Right cardiac atrium (tissue), 5 donors: ENCODE measurements at regions not wholly inside any gene's neighbourhood (a gene's known extent, or its start where the extent isn't known, plus 50 kb on each side); places are given as distances from the start of the nearest gene placed in this dataset.

Experiments used
- ATAC-seq, 2 donors: fragments of 200-7000 bp; cut with Tn5 transposase; one replicate each; pipeline versions ENCODE4 v1.8.0 to v1.9.1; 2020; ENCODE audit warnings: moderate library complexity in 2 of 2, mild to moderate bottlenecking in 1 of 2
- DNase-seq, 3 donors: peaks; one replicate each; pipeline ENCODE4 v3.0.0-alpha.2; 2020
- H3K27ac ChIP-seq: one replicate; pipeline ENCODE4 v1.5.1; 2013; ENCODE audit warnings: mild to moderate bottlenecking, low read length, control low read depth, moderate library complexity
- H3K27me3 ChIP-seq: one replicate; pipeline ENCODE4 v1.6.1; 2013; ENCODE audit not compliant: control insufficient read depth, insufficient read depth
- H3K4me1 ChIP-seq: one replicate; pipeline ENCODE4 v1.6.1; 2013; ENCODE audit warnings: low read length; ENCODE audit not compliant: control insufficient read depth, insufficient read depth
- H3K4me3 ChIP-seq: one replicate; pipeline ENCODE4 v1.5.1; 2013; ENCODE audit warnings: low read length, control low read depth
- H3K9me3 ChIP-seq: one replicate; pipeline ENCODE4 v1.6.1; 2013; ENCODE audit warnings: low read length; ENCODE audit not compliant: control insufficient read depth
- WGBS: extraction: QIAGEN DNeasy Blood & Tissue Kit; methylation state at CpG from one replicate; pipeline ENCODE4 v1.1.7; 2013; 5-methylcytosine and 5-hydroxymethylcytosine counted together
- intact Hi-C, 4 donors: fragments of 100-400 bp; cut with DNase I; formaldehyde crosslinking; loops; one replicate each; pipeline versions ENCODE4 v1.11.0 to v1.14.0; 2022 to 2023
- donor health status: healthy with polysubstance abuse.
- donor health status: DM: no; HTN: yes; CAD: no.
- donor health status: DM: no; HTN: no; CAD: no.
- donor health status: DM: no; HTN: yes; CAD: no; lungs with severe emphysema.
- donor health status: DM: yes; HTN: yes; CAD: no.

DNA sequence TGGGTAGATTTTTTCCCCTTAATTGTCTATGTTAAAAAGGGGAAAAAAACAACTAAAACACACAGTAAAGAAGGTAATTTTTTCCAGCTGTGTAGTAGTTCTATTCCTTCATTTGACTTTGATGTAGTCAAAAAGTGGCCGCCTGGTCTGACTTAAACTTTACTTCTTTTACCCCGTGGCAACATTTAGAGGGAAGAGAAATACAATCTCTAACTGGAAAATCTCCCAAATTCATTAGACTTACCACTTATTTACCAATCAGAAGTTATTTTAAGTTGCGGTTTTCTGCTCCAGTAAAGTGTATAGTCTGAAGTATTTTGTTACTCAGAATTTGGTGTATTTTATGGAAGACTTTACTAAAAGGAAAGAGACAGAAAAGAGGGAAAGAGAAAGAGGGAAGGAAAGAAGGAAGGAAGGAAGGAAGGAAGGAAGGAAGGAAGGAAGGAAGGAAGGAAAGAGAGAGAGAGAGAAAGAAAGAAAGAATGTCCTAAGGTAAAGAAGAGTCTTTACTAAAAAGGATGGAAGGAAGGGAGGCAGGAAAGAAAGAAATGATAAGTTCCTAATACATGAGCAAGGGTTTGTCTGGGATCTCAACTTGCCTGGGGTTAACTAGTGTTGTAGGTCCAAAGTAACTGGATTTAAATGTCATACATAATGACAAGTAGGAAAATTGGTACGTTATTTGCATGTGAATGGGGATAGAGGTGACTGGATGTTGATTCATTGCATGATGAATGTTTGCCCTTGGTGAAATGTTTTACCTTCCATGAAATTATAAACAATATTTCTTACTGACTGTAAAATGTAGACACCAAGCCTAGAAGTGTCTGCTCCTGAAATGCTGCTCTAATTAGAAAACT is 135.1 kb downstream of the SAMD5 start:
- DNase-seq, result no peak
- WGBS, result 89% methylated on average over 4 of the region's 4 CpGs
- ATAC-seq, result no peak
- Histone ChIP-seq H3K4me1 (no peaks in the 10 kb centered on the region), H3K27ac (no peak overlapping the region), H3K27me3 (no peaks in the 10 kb centered on the region), H3K9me3 (no peaks in the 10 kb centered on the region), H3K4me3 (no peak overlapping the region)
- intact Hi-C loops, result loop anchor here in 1 of 4 donors (10.0 kb wide), 1 partner anchor 129 kb away; no protein-coding TSS in a partner anchor

DNA sequence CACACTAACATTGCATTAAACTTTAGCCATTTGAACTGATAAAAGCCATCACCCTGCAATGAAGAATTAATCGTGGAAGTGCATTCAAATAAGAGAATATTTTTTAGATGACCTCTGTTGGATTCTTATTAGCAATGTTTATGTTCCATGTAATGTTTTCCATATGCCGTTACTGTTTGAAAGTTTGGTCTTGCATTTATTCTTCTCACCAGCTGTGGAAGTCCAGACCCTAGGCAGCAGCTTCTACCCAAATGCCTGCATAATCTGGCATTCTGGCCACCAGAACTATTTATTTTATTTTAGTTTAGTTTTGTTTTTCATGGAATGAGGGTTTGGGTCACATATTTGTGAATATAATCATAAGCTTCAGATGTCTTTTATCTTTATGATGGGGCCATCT is 140.4 kb downstream of the SAMD5 start:
- H3K9me3 ChIP-seq, result no peaks in the 10 kb centered on the region
- DNase-seq, result no peak
- H3K27ac ChIP-seq, result no peak overlapping the region
- intact Hi-C loops, result loop anchor here in 1 of 4 donors (10.0 kb wide), 1 partner anchor 134 kb away; no protein-coding TSS in a partner anchor
- H3K4me3 ChIP-seq, result no peak overlapping the region
- 62% methylated on average over 2 of the region's 2 CpGs for WGBS
- peaks cover 5% of the 10 kb centered on the region for H3K4me1 ChIP-seq
- ATAC-seq, result no peak
- no peaks in the 10 kb centered on the region for H3K27me3 ChIP-seq

DNA sequence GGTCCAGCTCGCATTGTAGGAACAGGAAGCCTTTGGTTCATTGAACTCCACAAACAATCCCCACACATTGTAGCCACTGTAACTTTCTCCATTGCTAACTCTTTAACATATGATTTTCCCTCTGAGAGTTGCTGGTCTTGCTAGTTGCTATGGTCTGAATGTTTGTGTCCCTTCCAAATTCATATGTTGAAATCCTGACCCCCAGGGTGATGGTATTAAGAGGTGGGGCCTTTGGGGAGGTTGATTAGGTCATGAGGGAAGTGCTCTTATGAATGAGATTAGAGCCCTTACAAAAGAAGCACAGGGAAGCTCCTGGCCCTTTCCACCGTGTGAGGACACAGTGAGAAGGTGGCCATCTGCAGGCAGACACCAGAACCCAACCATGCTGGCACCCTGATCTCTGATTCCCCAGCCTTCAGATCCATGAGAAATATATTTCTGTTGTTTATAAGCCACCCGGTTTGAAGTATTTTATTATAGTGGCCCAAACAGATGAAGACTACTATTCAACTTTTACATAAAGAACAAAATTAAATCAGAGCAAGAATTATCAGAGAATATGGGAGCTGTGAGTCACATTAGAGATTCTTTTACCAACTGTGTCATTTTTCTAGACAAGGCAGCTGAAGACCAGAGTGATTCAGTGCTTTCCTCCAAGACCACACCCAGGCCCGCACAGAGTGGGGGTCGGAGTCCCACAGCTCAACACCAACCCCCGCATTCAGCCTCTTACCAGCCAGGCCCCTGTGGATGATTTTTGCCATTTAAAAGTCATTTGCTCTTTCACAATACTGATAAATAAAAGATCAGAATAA is 143.0 kb downstream of the SAMD5 start:
- Histone ChIP-seq H3K27ac (no peak overlapping the region), H3K4me1 (peaks cover 5% of the 10 kb centered on the region), H3K4me3 (no peak overlapping the region), H3K27me3 (no peaks in the 10 kb centered on the region), H3K9me3 (no peaks in the 10 kb centered on the region)
- ATAC-seq (peak; percentile 94 to 96), DNase-seq (peak; percentile 40 to 53 (median 48))
- 50% methylated on average over 6 of the region's 6 CpGs for WGBS
- intact Hi-C loops, result loop anchor here in 2 of 4 donors (2.0 to 5.0 kb wide), 2 partner anchors 144 to 145 kb away; partner anchors contain the start of gene SAMD5 (in 1 of the 2)

DNA sequence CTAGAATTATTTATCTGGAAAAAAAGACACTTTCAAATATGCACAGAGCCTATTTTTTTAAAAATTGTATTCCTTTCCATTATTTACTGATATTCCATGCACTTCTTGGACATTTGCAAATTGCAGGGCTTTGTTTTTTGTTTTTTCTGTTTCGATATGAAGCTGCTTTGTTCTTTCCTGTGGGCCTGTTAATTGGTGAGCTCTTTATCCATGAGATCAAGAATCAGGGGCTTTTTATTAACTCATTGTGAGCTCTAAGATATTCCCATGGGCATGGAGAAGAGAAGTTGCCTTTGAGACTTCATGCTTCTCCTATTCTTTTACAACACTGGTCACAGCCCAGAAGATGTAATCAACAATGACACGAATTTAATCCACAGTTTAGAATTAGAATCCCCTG is 145.1 kb downstream of the SAMD5 start:
- H3K27me3 ChIP-seq, result no peaks in the 10 kb centered on the region
- intact Hi-C loops, result loop anchor here in 1 of 4 donors (5.0 kb wide), 1 partner anchor 146 kb away; the partner anchor contains the start of gene SAMD5
- no peaks in the 10 kb centered on the region for H3K9me3 ChIP-seq
- H3K27ac ChIP-seq, result no peak overlapping the region
- peaks cover 5% of the 10 kb centered on the region for H3K4me1 ChIP-seq
- H3K4me3 ChIP-seq, result no peak overlapping the region
- WGBS, result 65% methylated on average over 2 of the region's 2 CpGs
- ATAC-seq (no peak), DNase-seq (no peak)

DNA sequence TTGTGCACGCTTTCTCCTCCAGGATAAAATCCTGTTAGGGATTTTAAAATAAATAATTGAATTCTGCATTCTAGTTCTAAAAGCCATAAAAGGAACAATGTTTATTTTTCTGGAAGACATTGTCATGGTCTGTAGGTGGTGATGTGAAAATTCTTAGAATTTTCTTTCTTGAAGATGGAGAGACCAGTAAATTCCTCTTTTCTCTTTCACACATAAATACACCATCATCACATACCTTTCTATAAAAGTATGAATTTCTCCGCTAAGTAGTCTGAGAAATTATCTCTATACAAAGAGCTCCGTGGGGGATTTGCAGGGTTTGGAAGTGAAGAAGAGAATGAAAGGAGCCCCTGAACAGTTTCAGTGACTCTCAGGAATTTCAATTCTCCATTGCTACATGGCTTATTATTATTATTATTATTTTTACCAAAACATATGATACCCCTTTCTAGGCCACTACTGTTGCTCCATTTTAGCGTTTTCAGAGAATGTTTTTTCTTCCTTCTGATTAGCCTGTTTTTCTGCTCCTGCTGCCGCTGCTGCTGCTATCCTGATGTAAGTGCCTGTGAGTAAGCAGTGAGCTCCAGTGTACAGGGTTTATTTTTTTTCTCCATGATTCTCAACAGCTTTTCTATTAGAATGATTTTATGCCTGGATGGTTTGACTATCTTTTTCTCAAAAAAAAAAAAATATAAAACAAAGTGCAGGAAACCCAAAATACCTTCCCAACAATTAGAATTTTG is 145.8 kb downstream of the SAMD5 start:
- Histone ChIP-seq H3K27ac (no peak overlapping the region), H3K4me3 (no peak overlapping the region), H3K27me3 (no peaks in the 10 kb centered on the region), H3K4me1 (peaks cover 5% of the 10 kb centered on the region), H3K9me3 (no peaks in the 10 kb centered on the region)
- ATAC-seq, result no peak
- 64% methylated on average over 5 of the region's 5 CpGs for WGBS
- no peak for DNase-seq
- intact Hi-C loops, result loop anchor here in 1 of 4 donors (5.0 kb wide), 1 partner anchor 147 kb away; the partner anchor contains the start of gene SAMD5

DNA sequence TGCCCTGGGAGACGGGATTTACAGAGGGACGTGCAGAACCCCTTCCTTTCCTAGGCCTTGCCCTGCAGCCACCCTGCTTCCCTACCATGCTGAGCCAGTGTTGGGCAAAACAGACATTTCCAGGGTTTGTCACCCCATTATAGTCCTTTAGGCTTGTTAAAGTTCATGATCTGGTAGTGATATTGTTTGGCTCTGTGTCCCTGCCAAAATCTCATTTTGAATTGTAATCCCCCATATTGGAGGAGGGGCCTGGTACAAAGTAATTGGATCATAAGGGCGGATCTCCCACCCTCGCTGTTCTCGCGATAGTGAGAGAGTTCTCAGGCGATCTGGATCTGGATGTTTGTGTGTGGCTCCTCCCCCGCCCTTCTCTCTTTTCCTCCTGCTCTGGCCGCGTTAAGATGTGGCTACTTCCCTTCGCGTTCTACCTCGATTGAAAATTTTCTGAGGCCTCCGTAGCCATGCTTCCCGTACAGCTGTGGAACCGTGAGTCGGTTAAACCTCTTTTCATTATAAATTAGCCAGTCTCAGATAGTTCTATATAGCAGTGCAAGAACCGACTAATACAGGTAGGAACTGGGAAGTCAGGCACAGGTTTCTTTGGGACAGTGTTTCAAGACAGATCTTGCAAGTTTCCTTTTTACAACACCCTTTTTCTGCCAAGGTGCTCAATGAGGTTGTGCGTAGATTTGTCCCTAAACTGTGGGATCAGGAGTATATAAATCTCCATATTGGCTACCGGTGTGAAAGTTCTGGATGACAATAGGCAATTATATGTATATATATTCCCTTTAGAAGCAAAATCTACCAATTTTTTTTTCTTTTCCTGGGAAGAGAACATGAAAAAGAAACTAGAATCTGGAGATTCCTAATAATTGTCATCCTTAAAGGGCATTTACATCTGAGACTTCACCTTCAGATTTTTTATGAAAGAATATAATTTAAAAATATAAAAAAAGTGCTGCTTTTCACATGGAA is 152.1 kb downstream of the SAMD5 start:
- intact Hi-C loops, result no loop called here
- Histone ChIP-seq H3K4me3 (no peak overlapping the region), H3K27ac (no peak overlapping the region), H3K4me1 (no peaks in the 10 kb centered on the region), H3K9me3 (no peaks in the 10 kb centered on the region), H3K27me3 (no peaks in the 10 kb centered on the region)
- DNase-seq (no peak), ATAC-seq (no peak)
- WGBS, result 94% methylated on average over 20 of the region's 20 CpGs

DNA sequence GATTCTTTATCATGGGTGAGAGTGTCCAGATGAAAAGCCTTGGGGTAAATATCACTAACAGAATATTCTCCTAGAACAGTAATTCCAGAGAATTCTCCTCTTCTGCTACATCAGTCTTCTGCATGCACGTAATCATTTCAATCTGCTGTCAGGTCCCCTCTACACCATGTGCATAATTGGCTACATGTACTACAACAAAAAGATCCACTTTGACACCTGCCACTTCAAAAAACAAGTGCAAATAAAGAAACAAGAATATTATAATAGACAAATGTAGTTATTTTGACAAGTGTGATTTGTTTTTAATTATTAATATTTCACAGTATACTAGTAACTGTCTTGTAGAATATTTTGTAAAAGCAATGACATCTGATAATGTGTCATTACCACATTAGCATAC is 154.2 kb downstream of the SAMD5 start:
- Histone ChIP-seq H3K4me1 (no peaks in the 10 kb centered on the region), H3K27me3 (no peaks in the 10 kb centered on the region), H3K4me3 (no peak overlapping the region), H3K9me3 (no peaks in the 10 kb centered on the region), H3K27ac (no peak overlapping the region)
- no peak for DNase-seq
- intact Hi-C loops, result no loop called here
- ATAC-seq, result no peak
- 94% methylated on average over 1 of the region's 1 CpG for WGBS

DNA sequence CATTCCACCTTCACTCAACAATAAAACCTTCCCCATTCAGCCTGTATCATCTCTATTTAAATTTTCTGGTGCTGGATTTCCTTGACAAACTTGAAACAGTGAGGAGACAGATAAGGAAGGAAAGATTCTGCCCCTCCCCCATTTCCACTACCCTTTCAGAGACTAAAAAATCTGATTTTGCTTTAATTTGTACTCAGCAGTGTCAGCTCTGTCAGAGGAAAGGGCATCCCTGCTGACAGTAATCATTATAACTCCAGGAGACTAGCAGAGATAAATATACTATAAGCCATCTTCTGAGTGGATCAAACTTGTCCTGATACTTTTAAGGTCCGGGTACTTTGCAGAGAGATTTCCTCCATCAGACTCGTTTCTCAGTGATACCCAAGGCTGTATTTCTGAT is 155.6 kb downstream of the SAMD5 start:
- 66% methylated on average over 2 of the region's 2 CpGs for WGBS
- Histone ChIP-seq H3K4me3 (no peak overlapping the region), H3K27me3 (no peaks in the 10 kb centered on the region), H3K9me3 (no peaks in the 10 kb centered on the region), H3K27ac (no peak overlapping the region), H3K4me1 (no peaks in the 10 kb centered on the region)
- intact Hi-C loops, result no loop called here
- ATAC-seq (no peak), DNase-seq (no peak)

DNA sequence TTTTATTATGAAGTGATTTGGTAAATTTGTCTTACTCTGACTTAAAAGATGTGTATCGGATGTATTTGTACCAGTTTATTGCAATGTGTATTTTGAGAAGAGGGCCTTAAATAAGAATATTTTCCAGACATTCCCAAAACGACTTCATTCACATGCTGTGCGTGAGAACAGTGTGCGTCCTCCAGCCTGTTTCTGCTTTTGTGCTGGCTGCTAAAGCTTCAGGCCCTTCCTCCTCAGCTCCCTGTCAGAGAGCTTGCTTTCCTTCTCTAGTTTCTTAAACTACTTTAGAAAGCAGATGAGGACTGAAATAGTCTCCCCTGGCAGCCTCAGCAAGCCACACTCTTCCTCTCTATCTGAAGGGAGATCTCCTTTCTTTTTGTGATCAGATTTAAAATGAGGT is 157.8 kb downstream of the SAMD5 start:
- DNase-seq (no peak), ATAC-seq (no peak)
- intact Hi-C loops, result no loop called here
- Histone ChIP-seq H3K4me3 (no peak overlapping the region), H3K27me3 (no peaks in the 10 kb centered on the region), H3K9me3 (no peaks in the 10 kb centered on the region), H3K27ac (no peak overlapping the region), H3K4me1 (no peaks in the 10 kb centered on the region)
- WGBS, result 70% methylated on average over 4 of the region's 4 CpGs

DNA sequence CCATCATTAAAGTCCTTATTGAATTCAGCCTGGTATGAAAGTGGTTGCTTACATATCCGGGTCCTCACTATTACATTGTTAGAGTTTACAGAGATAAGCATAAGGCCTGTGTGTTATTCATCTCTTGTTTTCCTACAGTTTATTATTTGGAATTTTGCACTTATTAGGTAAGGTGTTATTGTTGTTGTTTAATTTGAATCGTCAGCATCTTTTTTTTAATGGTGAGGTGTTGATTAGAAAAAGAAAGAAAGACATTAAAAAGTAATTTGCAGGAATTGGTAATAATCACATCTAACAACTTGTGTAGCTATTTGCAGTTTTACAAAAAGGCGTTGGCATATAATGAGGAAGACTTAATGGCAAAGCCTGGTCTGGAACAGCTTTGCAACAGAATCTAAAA is 158.6 kb downstream of the SAMD5 start:
- DNase-seq (no peak), ATAC-seq (no peak)
- H3K4me1 ChIP-seq, result no peaks in the 10 kb centered on the region
- no peak overlapping the region for H3K4me3 ChIP-seq
- WGBS, result 73% methylated on average over 3 of the region's 3 CpGs
- no peak overlapping the region for H3K27ac ChIP-seq
- no peaks in the 10 kb centered on the region for H3K9me3 ChIP-seq
- intact Hi-C loops, result no loop called here
- no peaks in the 10 kb centered on the region for H3K27me3 ChIP-seq
